AG04450 (cell line): ENCODE measurements at regions not wholly inside any gene's neighbourhood (a gene's known extent, or its start where the extent isn't known, plus 50 kb on each side); places are given as distances from the start of the nearest gene placed in this dataset.

Experiments
- CTCF ChIA-PET: fragments of 300-600, 350-600 bp; formaldehyde crosslinking; extraction: SDS; loops from one replicate; lab custom pipeline; 2022; ENCODE audit warnings: antibody characterized with exemption, inconsistent platforms; lab: Charles Lee
- POLR2A ChIA-PET: fragments of 350-600 bp; formaldehyde crosslinking; extraction: SDS; loops from one replicate; lab custom pipeline; 2021; ENCODE audit warnings: antibody characterized with exemption, inconsistent platforms; lab: Yijun Ruan, JAX
- DNase-seq: peaks from one replicate; pipeline ENCODE4 v3.0.0-alpha.2; 2011; ENCODE audit warnings: low read depth, low spot score
- H3K27ac ChIP-seq: one replicate; pipeline ENCODE4 v1.5.1; 2012; ENCODE audit warnings: low read depth, low read length, control low read depth
- H3K27me3 ChIP-seq: one replicate; pipeline ENCODE4 v1.6.0; 2012; ENCODE audit warnings: low read length; ENCODE audit not compliant: control insufficient read depth, insufficient read depth
- H3K4me3 ChIP-seq: 2 replicates; pipeline ENCODE4 v1.5.1; 2011; ENCODE audit warnings: mild to moderate bottlenecking, low read depth, low read length, control low read depth
- H3K9me3 ChIP-seq: 2 replicates; pipeline ENCODE4 v1.5.1; 2012; ENCODE audit warnings: low read length; ENCODE audit not compliant: control insufficient read depth, insufficient read depth
- CTCF ChIP-seq: IDR thresholded peaks from 2 replicates; pipeline ENCODE4 v1.5.1; 2011; ENCODE audit warnings: low read depth, low read length, control low read depth, inconsistent platforms

GRCh38 chr7:47685712-47686376, 103.9 kb upstream of the TNS3 start:
- CTCF ChIA-PET, result interaction anchor here (0.6 to 0.7 kb wide), 3 partner anchors 11 to 358 kb away, joined by 3 to 7 read pairs (median 4); no protein-coding TSS in a partner anchor
- DNase-seq, result no peak
- POLR2A ChIA-PET, result interaction anchor here (0.7 kb wide), 1 partner anchor 39 kb away, joined by 3 read pairs; no protein-coding TSS in a partner anchor
- no peaks in the 10 kb centered on the region for H3K9me3 ChIP-seq
- no peak overlapping the region for H3K27ac ChIP-seq
- no peak overlapping the region for H3K4me3 ChIP-seq
- TF ChIP-seq CTCF, result no peak
- no peaks in the 10 kb centered on the region for H3K27me3 ChIP-seq

- H3K9me3 ChIP-seq, result no peaks in the 10 kb centered on the region
- CTCF ChIA-PET, result interaction anchor here (0.5 to 0.7 kb wide), 2 partner anchors 59 to 250 kb away, joined by 4 to 5 read pairs; no protein-coding TSS in a partner anchor
- no peaks in the 10 kb centered on the region for H3K27me3 ChIP-seq
- POLR2A ChIA-PET, result interaction anchor here (0.7 kb wide), 1 partner anchor 40 kb away, joined by 3 read pairs; no protein-coding TSS in a partner anchor
- no peak for DNase-seq
- H3K4me3 ChIP-seq, result no peak overlapping the region
- H3K27ac ChIP-seq, result no peak overlapping the region
- no peak for TF ChIP-seq CTCF
Measured at GRCh38 chr7:47685151-47685550, 103.2 kb upstream of the TNS3 start.

- no peak overlapping the region for H3K4me3 ChIP-seq
- ChIA-PET POLR2A (interaction anchor here (0.7 kb wide), 1 partner anchor 40 kb away, joined by 3 read pairs; no protein-coding TSS in a partner anchor), CTCF (interaction anchor here (0.5 to 0.7 kb wide), 2 partner anchors 58 to 249 kb away, joined by 4 to 5 read pairs; no protein-coding TSS in a partner anchor)
- TF ChIP-seq CTCF, result no peak
- H3K27ac ChIP-seq, result no peak overlapping the region
- no peaks in the 10 kb centered on the region for H3K27me3 ChIP-seq
- H3K9me3 ChIP-seq, result no peaks in the 10 kb centered on the region
- DNase-seq, result no peak
Measured at GRCh38 chr7:47684728-47685127, 102.8 kb upstream of the TNS3 start.

- CTCF ChIA-PET, result interaction anchor here (0.5 kb wide), 1 partner anchor 279 kb away, joined by 5 read pairs; no protein-coding TSS in a partner anchor
- POLR2A ChIA-PET, result no interaction called here
- Histone ChIP-seq H3K27ac (no peak overlapping the region), H3K4me3 (no peak overlapping the region), H3K9me3 (no peaks in the 10 kb centered on the region), H3K27me3 (no peaks in the 10 kb centered on the region)
- no peak for TF ChIP-seq CTCF
- DNase-seq, result no peak
Measured at GRCh38 chr7:47683485-47683898, 101.6 kb upstream of the TNS3 start.

GRCh38 chr7:47682874-47683273, 101.0 kb upstream of the TNS3 start:
- Histone ChIP-seq H3K27me3 (no peaks in the 10 kb centered on the region), H3K4me3 (no peak overlapping the region), H3K27ac (no peak overlapping the region), H3K9me3 (no peaks in the 10 kb centered on the region)
- POLR2A ChIA-PET, result no interaction called here
- CTCF ChIA-PET, result no interaction called here
- no peak for DNase-seq
- no peak for TF ChIP-seq CTCF
